AG04450 (cell line): ENCODE measurements at regions not wholly inside any gene's neighbourhood (a gene's known extent, or its start where the extent isn't known, plus 50 kb on each side); places are given as distances from the start of the nearest gene placed in this dataset.

Experiments
- CTCF ChIA-PET: fragments of 300-600, 350-600 bp; formaldehyde crosslinking; extraction: SDS; loops from one replicate; lab custom pipeline; 2022; ENCODE audit warnings: antibody characterized with exemption, inconsistent platforms; lab: Charles Lee
- POLR2A ChIA-PET: fragments of 350-600 bp; formaldehyde crosslinking; extraction: SDS; loops from one replicate; lab custom pipeline; 2021; ENCODE audit warnings: antibody characterized with exemption, inconsistent platforms; lab: Yijun Ruan, JAX
- DNase-seq: peaks from one replicate; pipeline ENCODE4 v3.0.0-alpha.2; 2011; ENCODE audit warnings: low read depth, low spot score
- H3K27ac ChIP-seq: one replicate; pipeline ENCODE4 v1.5.1; 2012; ENCODE audit warnings: low read depth, low read length, control low read depth
- H3K27me3 ChIP-seq: one replicate; pipeline ENCODE4 v1.6.0; 2012; ENCODE audit warnings: low read length; ENCODE audit not compliant: control insufficient read depth, insufficient read depth
- H3K4me3 ChIP-seq: 2 replicates; pipeline ENCODE4 v1.5.1; 2011; ENCODE audit warnings: mild to moderate bottlenecking, low read depth, low read length, control low read depth
- H3K9me3 ChIP-seq: 2 replicates; pipeline ENCODE4 v1.5.1; 2012; ENCODE audit warnings: low read length; ENCODE audit not compliant: control insufficient read depth, insufficient read depth
- CTCF ChIP-seq: IDR thresholded peaks from 2 replicates; pipeline ENCODE4 v1.5.1; 2011; ENCODE audit warnings: low read depth, low read length, control low read depth, inconsistent platforms

DNA sequence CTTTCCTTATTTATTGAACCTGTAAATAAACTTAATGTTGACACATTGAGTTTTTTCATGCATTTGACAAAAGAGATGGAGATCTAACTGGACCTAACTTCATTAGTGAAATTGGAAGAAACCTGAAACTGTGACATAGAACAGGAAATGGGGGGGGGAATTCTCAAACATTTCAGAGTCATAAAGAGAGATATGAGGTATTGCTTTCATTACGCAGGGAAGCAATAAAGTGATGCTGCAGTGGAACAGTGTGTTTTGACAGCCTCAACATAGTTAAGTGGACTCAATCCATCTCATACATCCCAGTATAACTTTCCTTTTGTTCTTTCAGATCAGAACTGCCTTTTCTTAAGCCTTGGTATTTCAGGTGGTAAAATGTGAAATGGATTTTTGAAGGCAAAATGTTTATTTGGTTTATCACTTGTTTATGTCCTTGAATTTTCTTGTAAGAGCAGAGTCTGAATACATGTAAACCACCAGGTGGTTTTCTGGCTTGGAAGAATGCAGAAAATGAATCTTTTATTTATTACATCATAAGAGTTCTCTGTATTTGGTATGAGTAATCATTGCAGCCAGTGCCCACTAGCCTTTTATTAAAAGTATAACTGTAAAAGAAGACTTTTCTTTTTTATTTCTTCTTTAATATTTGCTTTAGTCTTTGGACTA lies 132.5 kb downstream of the ZNF326 start:
- CTCF ChIA-PET = no interaction called here
- TF ChIP-seq CTCF = no peak

DNA sequence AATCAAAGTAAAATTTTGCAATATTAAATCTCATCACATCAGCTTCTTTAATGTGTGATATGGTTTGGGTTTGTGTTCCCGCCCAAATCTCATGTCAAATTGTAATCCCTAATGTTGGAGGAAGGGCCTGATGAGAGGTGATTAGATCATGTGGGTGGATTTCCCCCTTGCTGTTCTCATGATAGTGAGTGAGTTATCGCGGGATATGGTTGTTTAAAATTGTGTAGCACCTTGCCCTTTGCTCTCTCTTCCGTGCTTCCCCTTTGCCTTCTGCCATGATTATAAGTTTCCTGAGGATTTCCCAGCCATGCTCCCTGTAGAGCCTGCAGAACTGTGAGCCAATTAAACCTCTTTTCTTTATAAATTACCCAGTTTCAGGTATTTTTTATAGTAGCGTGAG lies 131.9 kb downstream of the ZNF326 start:
- Histone ChIP-seq H3K9me3 (no peaks in the 10 kb centered on the region), H3K27me3 (no peaks in the 10 kb centered on the region), H3K4me3 (no peak overlapping the region), H3K27ac (no peak overlapping the region)
- ChIA-PET CTCF (interaction anchor here (0.9 kb wide), 1 partner anchor 13 kb away, joined by 3 read pairs; no protein-coding TSS in a partner anchor), POLR2A (no interaction called here)
- TF ChIP-seq CTCF = no peak
- no peak for DNase-seq

More for the DNA sequence above, 132.5 kb downstream of the ZNF326 start:
- H3K27me3 ChIP-seq = no peaks in the 10 kb centered on the region
- DNase-seq = no peak
- H3K27ac ChIP-seq = no peak overlapping the region
- H3K4me3 ChIP-seq = no peak overlapping the region
- POLR2A ChIA-PET = no interaction called here
- no peaks in the 10 kb centered on the region for H3K9me3 ChIP-seq

DNA sequence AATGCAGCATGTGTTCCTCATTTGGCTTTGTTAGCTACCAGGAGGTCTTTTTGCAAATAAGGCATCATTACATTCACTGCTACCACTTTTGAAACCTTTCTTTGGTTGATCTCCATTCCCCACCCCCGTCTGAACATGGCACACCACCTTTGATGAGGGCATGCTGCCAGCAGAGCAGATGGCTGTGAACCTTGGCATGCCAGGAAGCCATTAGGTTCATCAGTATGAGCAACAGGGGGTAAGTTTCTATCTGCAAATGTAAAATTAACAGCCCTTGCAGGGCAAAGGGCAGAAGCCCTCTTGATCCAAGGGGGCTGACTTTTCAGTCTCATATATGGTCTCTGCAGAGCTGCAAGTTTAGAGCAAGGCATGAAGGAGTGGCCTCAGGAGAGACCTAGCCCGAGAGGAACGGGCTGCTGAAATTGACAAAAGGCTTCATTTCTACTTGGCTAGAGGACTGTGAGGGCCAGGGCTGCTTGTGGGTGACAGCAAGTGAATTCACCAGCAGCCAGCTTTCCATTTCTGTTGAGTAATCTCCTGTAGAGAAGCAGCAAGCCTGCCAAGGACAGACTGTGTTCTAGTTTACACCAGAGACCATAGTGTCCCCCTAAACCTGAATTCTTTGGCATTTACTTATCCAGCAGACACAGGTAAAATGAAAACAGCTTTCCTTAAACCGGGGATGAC lies 127.9 kb downstream of the ZNF326 start:
- ChIA-PET POLR2A (no interaction called here), CTCF (no interaction called here)
- no peak overlapping the region for H3K4me3 ChIP-seq
- no peak overlapping the region for H3K27ac ChIP-seq
- no peak for DNase-seq
- TF ChIP-seq CTCF = no peak
- no peaks in the 10 kb centered on the region for H3K9me3 ChIP-seq
- no peaks in the 10 kb centered on the region for H3K27me3 ChIP-seq

DNA sequence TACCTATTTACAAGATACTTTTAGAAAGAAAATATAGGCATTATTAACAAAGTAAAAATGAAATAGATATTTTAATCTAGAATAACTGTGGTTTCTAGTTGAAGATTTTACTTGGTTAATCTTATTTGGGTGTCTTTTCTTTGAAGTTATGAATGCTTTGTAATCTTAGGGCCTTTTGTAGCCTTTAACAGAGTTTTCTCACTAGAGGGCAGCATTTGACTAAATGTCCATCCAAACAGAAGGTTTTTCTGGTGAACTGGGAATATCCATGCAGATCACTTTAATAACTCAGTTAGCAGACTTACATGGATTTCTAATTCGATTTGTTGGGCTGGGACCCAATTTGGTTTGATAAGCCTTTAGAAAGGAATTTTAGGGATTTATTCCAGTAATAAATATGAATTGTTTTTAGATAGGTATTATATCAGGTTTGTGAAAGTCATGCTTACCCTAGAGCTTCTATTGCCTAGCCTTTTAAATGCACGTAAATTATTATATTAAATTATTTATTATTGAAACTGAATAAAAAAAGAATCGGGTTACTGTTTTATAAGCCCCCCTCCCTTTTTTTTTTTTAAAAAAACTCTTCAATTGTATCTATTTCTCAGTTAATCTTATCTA lies 119.7 kb downstream of the ZNF326 start:
- DNase-seq = peak; percentile 13
- peak; percentile 75 for TF ChIP-seq CTCF
- Histone ChIP-seq H3K4me3 (no peak overlapping the region), H3K9me3 (no peaks in the 10 kb centered on the region), H3K27ac (no peak overlapping the region), H3K27me3 (no peaks in the 10 kb centered on the region)
- ChIA-PET POLR2A (no interaction called here), CTCF (interaction anchor here (0.6 to 1.6 kb wide), 13 partner anchors 12 to 1163 kb away, joined by 3 to 8 read pairs (median 4); no protein-coding TSS in a partner anchor)

DNA sequence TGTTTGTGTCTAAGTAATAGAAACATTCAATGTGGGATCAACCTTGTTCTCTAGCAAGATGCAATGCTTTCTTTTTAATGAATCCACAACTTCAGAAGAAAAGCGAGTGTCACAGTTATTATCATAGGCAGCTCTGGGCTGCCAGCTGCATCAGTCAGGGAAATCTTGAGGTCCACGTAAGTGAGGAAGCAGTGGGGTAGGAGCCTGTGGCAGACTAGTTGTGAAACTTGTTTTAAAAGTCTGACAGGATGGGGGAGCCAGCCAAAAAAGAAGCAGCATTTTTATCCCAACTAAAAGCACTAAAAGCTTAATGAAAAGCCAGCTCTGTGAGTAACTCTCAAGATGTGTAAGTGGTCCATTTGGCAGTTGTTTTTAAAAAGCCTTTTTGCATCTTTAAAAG lies 113.1 kb downstream of the ZNF326 start:
- CTCF ChIA-PET = interaction anchor here (0.8 kb wide), 1 partner anchor 327 kb away, joined by 5 read pairs; no protein-coding TSS in a partner anchor
- POLR2A ChIA-PET = no interaction called here

More for the DNA sequence above, 113.1 kb downstream of the ZNF326 start:
- Histone ChIP-seq H3K4me3 (no peak overlapping the region), H3K9me3 (no peaks in the 10 kb centered on the region), H3K27me3 (peaks cover 12% of the 10 kb centered on the region), H3K27ac (no peak overlapping the region)
- DNase-seq = no peak
- TF ChIP-seq CTCF = no peak
